Mesendoderm (in vitro differentiated cells): ENCODE measurements at regions not wholly inside any gene's neighbourhood (a gene's known extent, or its start where the extent isn't known, plus 50 kb on each side); places are given as distances from the start of the nearest gene placed in this dataset.

Experiments
- DNase-seq: peaks from one replicate; pipeline ENCODE4 v3.0.0; 2013
- H2AK5ac ChIP-seq: 2 replicates; pipeline ENCODE4 v1.6.1; 2013; ENCODE audit warnings: low read length, inconsistent platforms
- H2BK120ac ChIP-seq: 2 replicates; pipeline ENCODE4 v1.6.1; 2013; ENCODE audit warnings: low read depth, mild to moderate bottlenecking, low read length, moderate library complexity, mixed read lengths
- H2BK15ac ChIP-seq: replicated peaks from 2 replicates; pipeline ENCODE4 v1.6.1; 2013; ENCODE audit warnings: low read depth, mild to moderate bottlenecking, moderate library complexity
- H2BK5ac ChIP-seq: 2 replicates; pipeline ENCODE4 v1.6.1; 2013; ENCODE audit warnings: low read length, inconsistent platforms
- H3K18ac ChIP-seq: 2 replicates; pipeline ENCODE4 v1.6.1; 2013; ENCODE audit warnings: mild to moderate bottlenecking, low read length, mixed read lengths
- H3K23ac ChIP-seq: one replicate; pipeline ENCODE4 v1.6.1; 2013; ENCODE audit warnings: low read length
- H3K27ac ChIP-seq: 2 replicates; pipeline ENCODE4 v1.5.1; 2013; ENCODE audit warnings: low read depth, mild to moderate bottlenecking, inconsistent platforms, low read length, moderate library complexity
- H3K27me3 ChIP-seq: 2 replicates; pipeline ENCODE4 v1.6.1; 2013; ENCODE audit warnings: low read length, control low read depth, mild to moderate bottlenecking, inconsistent platforms; ENCODE audit not compliant: insufficient read depth, poor library complexity
- H3K36me3 ChIP-seq: 2 replicates; pipeline ENCODE4 v1.6.1; 2013; ENCODE audit warnings: low read length, inconsistent platforms; ENCODE audit not compliant: control insufficient read depth, insufficient read depth
- H3K4ac ChIP-seq: one replicate; pipeline ENCODE4 v1.6.1; 2013; ENCODE audit warnings: low read depth, mild to moderate bottlenecking, low read length, moderate library complexity
- H3K4me1 ChIP-seq: 2 replicates; pipeline ENCODE4 v1.6.1; 2013; ENCODE audit warnings: low read depth, low read length, inconsistent platforms; ENCODE audit not compliant: control insufficient read depth
- H3K4me2 ChIP-seq: 2 replicates; pipeline ENCODE4 v1.6.1; 2013; ENCODE audit warnings: low read length
- H3K4me3 ChIP-seq: 2 replicates; pipeline ENCODE4 v1.5.1; 2013; ENCODE audit warnings: mild to moderate bottlenecking, low read length
- H3K56ac ChIP-seq: one replicate; pipeline ENCODE4 v1.6.1; 2013; ENCODE audit warnings: low read length
- H3K79me1 ChIP-seq: 2 replicates; pipeline ENCODE4 v1.6.1; 2013; ENCODE audit warnings: low read length, inconsistent platforms
- H3K79me2 ChIP-seq: 2 replicates; pipeline ENCODE4 v1.6.1; 2013; ENCODE audit warnings: mild to moderate bottlenecking, low read length; ENCODE audit not compliant: control insufficient read depth, insufficient read depth
- H3K9ac ChIP-seq: 2 replicates; pipeline ENCODE4 v1.6.1; 2013; ENCODE audit warnings: low read length, inconsistent platforms
- H4K5ac ChIP-seq: one replicate; pipeline ENCODE4 v1.6.1; 2013; ENCODE audit warnings: low read length
- H4K8ac ChIP-seq: one replicate; pipeline ENCODE4 v1.6.1; 2013; ENCODE audit warnings: low read depth, mild to moderate bottlenecking, control low read depth, low read length, moderate library complexity
- WGBS: extraction: QIAGEN DNeasy Blood & Tissue Kit; methylation state at CpG from one replicate; pipeline ENCODE4 v1.1.7; 2013; ENCODE audit warnings: low lambda C conversion rate, missing lambda C conversion rate; ENCODE audit not compliant: insufficient coverage; ENCODE audit errors: extremely low coverage; 5-methylcytosine and 5-hydroxymethylcytosine counted together

DNA sequence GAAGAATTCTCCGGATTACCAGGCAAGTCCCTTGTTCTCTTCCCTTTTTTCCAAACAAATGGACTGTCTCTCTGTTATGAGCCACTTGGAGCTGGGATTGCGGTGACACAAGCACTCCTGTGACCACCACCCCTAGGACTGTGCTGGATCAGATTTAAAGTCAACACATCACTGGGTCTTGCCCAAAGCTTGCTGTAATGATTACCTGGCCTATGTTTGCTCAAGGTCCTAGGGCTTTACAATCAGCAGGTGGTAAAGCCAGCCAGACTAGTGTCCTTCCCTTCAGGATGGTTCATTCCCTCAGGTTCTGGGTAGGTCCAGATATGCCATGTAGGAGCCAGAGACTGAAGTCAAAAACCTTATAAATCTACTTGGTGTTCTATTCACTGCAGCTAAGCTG lies 144.7 kb downstream of the COX18 start:
- Histone ChIP-seq H3K4me3 (no peak overlapping the region), H3K9ac (no peak overlapping the region), H4K8ac (no peak overlapping the region), H3K27me3 (no peaks in the 10 kb centered on the region), H3K4me1 (no peaks in the 10 kb centered on the region), H3K23ac (no peak overlapping the region), H3K4me2 (no peak overlapping the region), H3K79me2 (no peaks in the 10 kb centered on the region), H2BK15ac (no peak overlapping the region), H3K36me3 (no peaks in the 10 kb centered on the region), H2AK5ac (no peak overlapping the region), H4K5ac (no peak overlapping the region), H3K4ac (no peak overlapping the region), H2BK5ac (no peak overlapping the region), H3K18ac (no peak overlapping the region), H2BK120ac (no peak overlapping the region), H3K79me1 (no peaks in the 10 kb centered on the region), H3K56ac (no peak overlapping the region), H3K27ac (no peak overlapping the region)
- DNase-seq = no peak
- WGBS = no CpG with 5 or more reads among the region's 2 CpGs

- H3K27ac ChIP-seq = no peak overlapping the region
- no peak overlapping the region for H3K4me3 ChIP-seq
- H3K9ac ChIP-seq = no peak overlapping the region
- H3K4me2 ChIP-seq = no peak overlapping the region
- no peaks in the 10 kb centered on the region for H3K79me1 ChIP-seq
- no peak overlapping the region for H2AK5ac ChIP-seq
- H3K79me2 ChIP-seq = no peaks in the 10 kb centered on the region
- no peak overlapping the region for H2BK120ac ChIP-seq
- H4K5ac ChIP-seq = no peak overlapping the region
- H3K4me1 ChIP-seq = no peaks in the 10 kb centered on the region
- H3K27me3 ChIP-seq = no peaks in the 10 kb centered on the region
- H3K23ac ChIP-seq = no peak overlapping the region
- no peak overlapping the region for H3K56ac ChIP-seq
- WGBS = no CpG with 5 or more reads among the region's 1 CpG
- no peak overlapping the region for H2BK5ac ChIP-seq
- H4K8ac ChIP-seq = no peak overlapping the region
- no peak overlapping the region for H3K4ac ChIP-seq
- no peak for DNase-seq
- H3K18ac ChIP-seq = no peak overlapping the region
- H3K36me3 ChIP-seq = no peaks in the 10 kb centered on the region
- H2BK15ac ChIP-seq = no peak overlapping the region
Measured at GRCh38 chr4:72919937-72920336, 149.6 kb downstream of the COX18 start.

DNA sequence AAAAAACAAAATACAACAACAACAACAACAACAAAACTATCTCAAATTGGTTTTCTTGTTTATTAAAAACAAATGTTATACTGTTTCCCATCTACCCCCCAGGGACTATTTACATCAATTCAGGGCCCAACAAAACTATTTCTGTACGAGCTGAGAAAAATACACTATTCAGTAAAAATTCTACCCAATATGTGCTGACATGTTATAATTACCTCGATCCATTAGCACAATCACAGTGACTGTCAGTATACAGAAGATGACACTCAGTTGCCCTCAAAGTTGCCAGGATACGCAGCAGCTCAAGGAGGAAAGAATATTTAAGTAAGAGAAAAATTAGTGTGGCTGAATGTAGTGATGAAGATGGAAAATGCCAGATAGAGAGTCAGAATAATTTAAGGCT lies 150.1 kb downstream of the COX18 start:
- no peaks in the 10 kb centered on the region for H3K4me1 ChIP-seq
- no peak overlapping the region for H3K27ac ChIP-seq
- no peak overlapping the region for H3K4ac ChIP-seq
- no peak overlapping the region for H3K56ac ChIP-seq
- no peak overlapping the region for H2BK15ac ChIP-seq
- no peak overlapping the region for H3K23ac ChIP-seq
- no CpG with 5 or more reads among the region's 3 CpGs for WGBS
- H3K18ac ChIP-seq = no peak overlapping the region
- no peak overlapping the region for H2BK5ac ChIP-seq
- no peaks in the 10 kb centered on the region for H3K27me3 ChIP-seq
- no peak overlapping the region for H3K4me3 ChIP-seq
- H4K5ac ChIP-seq = no peak overlapping the region
- H3K79me2 ChIP-seq = no peaks in the 10 kb centered on the region
- no peak overlapping the region for H2AK5ac ChIP-seq
- no peak overlapping the region for H3K4me2 ChIP-seq
- H3K36me3 ChIP-seq = no peaks in the 10 kb centered on the region
- no peaks in the 10 kb centered on the region for H3K79me1 ChIP-seq
- H3K9ac ChIP-seq = no peak overlapping the region
- H4K8ac ChIP-seq = no peak overlapping the region
- no peak for DNase-seq
- H2BK120ac ChIP-seq = no peak overlapping the region

GRCh38 chr4:72918362-72918761 lies 151.2 kb downstream of the COX18 start:
- no peak overlapping the region for H4K8ac ChIP-seq
- H3K56ac ChIP-seq = no peak overlapping the region
- H4K5ac ChIP-seq = no peak overlapping the region
- no peak overlapping the region for H2BK5ac ChIP-seq
- no peak overlapping the region for H3K4ac ChIP-seq
- no peak for DNase-seq
- H3K27ac ChIP-seq = no peak overlapping the region
- no peak overlapping the region for H2BK15ac ChIP-seq
- H2BK120ac ChIP-seq = no peak overlapping the region
- whole genome bisulfite sequencing = no CpG with 5 or more reads among the region's 1 CpG
- no peak overlapping the region for H3K9ac ChIP-seq
- no peak overlapping the region for H3K4me2 ChIP-seq
- no peaks in the 10 kb centered on the region for H3K36me3 ChIP-seq
- H3K23ac ChIP-seq = no peak overlapping the region
- H2AK5ac ChIP-seq = no peak overlapping the region
- no peaks in the 10 kb centered on the region for H3K4me1 ChIP-seq
- H3K79me1 ChIP-seq = no peaks in the 10 kb centered on the region
- H3K4me3 ChIP-seq = no peak overlapping the region
- H3K79me2 ChIP-seq = no peaks in the 10 kb centered on the region
- no peaks in the 10 kb centered on the region for H3K27me3 ChIP-seq
- H3K18ac ChIP-seq = no peak overlapping the region

GRCh38 chr4:72911316-72911715 lies 158.2 kb downstream of the COX18 start:
- Histone ChIP-seq H3K27me3 (no peaks in the 10 kb centered on the region), H3K79me1 (no peaks in the 10 kb centered on the region), H3K4me1 (no peaks in the 10 kb centered on the region), H3K36me3 (no peaks in the 10 kb centered on the region), H3K4ac (no peak overlapping the region), H4K5ac (no peak overlapping the region), H3K79me2 (no peaks in the 10 kb centered on the region), H3K9ac (no peak overlapping the region), H3K56ac (no peak overlapping the region), H2BK5ac (no peak overlapping the region), H4K8ac (no peak overlapping the region), H3K4me2 (no peak overlapping the region), H3K4me3 (no peak overlapping the region), H3K23ac (no peak overlapping the region), H2BK120ac (no peak overlapping the region), H3K18ac (no peak overlapping the region), H2BK15ac (no peak overlapping the region), H2AK5ac (no peak overlapping the region), H3K27ac (no peak overlapping the region)
- WGBS = no CpG with 5 or more reads among the region's 5 CpGs
- DNase-seq = no peak

- Histone ChIP-seq H3K4ac (no peak overlapping the region), H2AK5ac (no peak overlapping the region), H3K27me3 (no peaks in the 10 kb centered on the region), H2BK5ac (no peak overlapping the region), H3K56ac (no peak overlapping the region), H4K8ac (no peak overlapping the region), H3K4me1 (no peaks in the 10 kb centered on the region), H4K5ac (no peak overlapping the region), H2BK120ac (no peak overlapping the region), H3K27ac (no peak overlapping the region), H3K23ac (no peak overlapping the region), H3K9ac (no peak overlapping the region), H3K79me2 (no peaks in the 10 kb centered on the region), H3K36me3 (no peaks in the 10 kb centered on the region), H2BK15ac (no peak overlapping the region), H3K18ac (no peak overlapping the region), H3K79me1 (no peaks in the 10 kb centered on the region), H3K4me3 (no peak overlapping the region), H3K4me2 (no peak overlapping the region)
- no CpG with 5 or more reads among the region's 1 CpG for WGBS
- peak; percentile 66 for DNase-seq
Measured at GRCh38 chr4:72909461-72909860, 160.1 kb downstream of the COX18 start.
